RWPE2 (cell line): ENCODE measurements at regions not wholly inside any gene's neighbourhood (a gene's known extent, or its start where the extent isn't known, plus 50 kb on each side); places are given as distances from the start of the nearest gene placed in this dataset.

Experiments
- ATAC-seq: fragments of 200-7000 bp; cut with Tn5 transposase; 3 replicates; pipeline ENCODE4 v1.9.1; 2021; ENCODE audit warnings: low read depth
- DNase-seq: peaks from one replicate; pipeline ENCODE4 v3.0.0-alpha.2; 2020; ENCODE audit warnings: low spot score
- H3K27ac ChIP-seq: fragments of 450-650 bp; 2 replicates; pipeline ENCODE4 v1.5.1; 2017; ENCODE audit warnings: mild to moderate bottlenecking; ENCODE audit not compliant: poor library complexity, severe bottlenecking
- H3K27me3 ChIP-seq: fragments of 250-450 bp; sonication (Bioruptor Pico); 2 replicates; pipeline ENCODE4 v1.5.1; 2021; ENCODE audit warnings: mild to moderate bottlenecking, moderate library complexity; ENCODE audit not compliant: insufficient read depth, poor library complexity, severe bottlenecking
- H3K36me3 ChIP-seq: fragments of 250-450 bp; sonication (Bioruptor Pico); 2 replicates; pipeline ENCODE4 v1.5.1; 2020; ENCODE audit warnings: low read depth, mild to moderate bottlenecking, moderate library complexity
- H3K4me1 ChIP-seq: fragments of 250-450 bp; sonication (Bioruptor Pico); 2 replicates; pipeline ENCODE4 v1.5.1; 2021; ENCODE audit warnings: mild to moderate bottlenecking, moderate library complexity; ENCODE audit not compliant: insufficient read depth, poor library complexity, severe bottlenecking
- H3K4me3 ChIP-seq: fragments of 250-450 bp; sonication (Bioruptor Pico); 2 replicates; pipeline ENCODE4 v1.5.1; 2021; ENCODE audit warnings: mild to moderate bottlenecking, moderate library complexity; ENCODE audit not compliant: severe bottlenecking
- H3K9me3 ChIP-seq: fragments of 250-450 bp; sonication (Bioruptor Pico); 2 replicates; pipeline ENCODE4 v1.5.1; 2021; ENCODE audit warnings: mild to moderate bottlenecking, moderate library complexity; ENCODE audit not compliant: severe bottlenecking
- TF ChIP-seq, protein P1 (sequence below): fragments of 450-650 bp; IDR thresholded peaks from one replicate; pipeline ENCODE4 v1.5.1; 2017; ENCODE audit warnings: mild to moderate bottlenecking, moderate library complexity; ENCODE audit not compliant: poor library complexity, severe bottlenecking

DNA sequence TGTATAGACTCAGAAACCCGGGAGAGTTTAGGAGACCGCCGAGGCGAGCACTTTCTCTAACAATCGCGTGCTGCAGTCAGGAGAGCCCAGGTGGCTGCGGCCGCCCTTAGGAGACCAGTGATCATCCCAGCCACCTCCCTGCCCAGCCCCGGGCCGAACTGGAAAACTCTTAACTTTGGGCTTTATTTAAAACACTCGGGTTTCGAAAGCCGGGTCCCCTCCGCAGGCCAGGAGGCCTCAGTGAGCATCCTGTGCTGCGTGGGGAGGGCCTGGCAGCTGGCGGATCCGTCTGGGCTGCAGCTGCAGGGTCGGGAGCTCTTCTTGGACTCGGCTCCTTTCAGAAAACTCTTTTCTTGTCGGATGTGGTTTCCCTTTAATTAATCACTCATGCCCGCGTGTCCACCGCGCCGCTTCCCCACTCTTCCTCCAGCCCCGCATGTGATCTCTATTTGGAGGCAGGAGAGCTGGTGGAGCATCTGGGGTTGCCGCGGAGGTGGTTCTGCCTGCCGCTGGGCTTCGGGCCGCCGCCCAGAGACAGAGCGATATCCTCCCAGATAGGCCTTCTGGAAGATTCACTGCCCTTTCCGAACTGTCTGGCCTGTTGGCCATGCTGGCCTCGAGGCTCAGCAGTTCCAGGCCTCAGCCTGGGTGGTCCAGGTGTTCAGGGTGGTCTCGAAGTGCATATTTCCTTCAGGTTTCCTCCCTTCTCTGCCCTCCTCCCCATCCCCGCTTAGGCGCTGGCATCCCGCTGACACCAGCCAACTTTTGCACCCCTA, 59.5 kb downstream of the TMEM174 start:
- TF ChIP-seq, protein P1, sequence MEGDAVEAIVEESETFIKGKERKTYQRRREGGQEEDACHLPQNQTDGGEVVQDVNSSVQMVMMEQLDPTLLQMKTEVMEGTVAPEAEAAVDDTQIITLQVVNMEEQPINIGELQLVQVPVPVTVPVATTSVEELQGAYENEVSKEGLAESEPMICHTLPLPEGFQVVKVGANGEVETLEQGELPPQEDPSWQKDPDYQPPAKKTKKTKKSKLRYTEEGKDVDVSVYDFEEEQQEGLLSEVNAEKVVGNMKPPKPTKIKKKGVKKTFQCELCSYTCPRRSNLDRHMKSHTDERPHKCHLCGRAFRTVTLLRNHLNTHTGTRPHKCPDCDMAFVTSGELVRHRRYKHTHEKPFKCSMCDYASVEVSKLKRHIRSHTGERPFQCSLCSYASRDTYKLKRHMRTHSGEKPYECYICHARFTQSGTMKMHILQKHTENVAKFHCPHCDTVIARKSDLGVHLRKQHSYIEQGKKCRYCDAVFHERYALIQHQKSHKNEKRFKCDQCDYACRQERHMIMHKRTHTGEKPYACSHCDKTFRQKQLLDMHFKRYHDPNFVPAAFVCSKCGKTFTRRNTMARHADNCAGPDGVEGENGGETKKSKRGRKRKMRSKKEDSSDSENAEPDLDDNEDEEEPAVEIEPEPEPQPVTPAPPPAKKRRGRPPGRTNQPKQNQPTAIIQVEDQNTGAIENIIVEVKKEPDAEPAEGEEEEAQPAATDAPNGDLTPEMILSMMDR: no peak
- Histone ChIP-seq H3K27me3 (no peaks in the 10 kb centered on the region), H3K4me3 (no peak overlapping the region), H3K4me1 (peaks cover 24% of the 10 kb centered on the region), H3K36me3 (no peaks in the 10 kb centered on the region), H3K27ac (no peak overlapping the region), H3K9me3 (no peaks in the 10 kb centered on the region)
- DNase-seq (no peak), ATAC-seq (no peak)

DNA sequence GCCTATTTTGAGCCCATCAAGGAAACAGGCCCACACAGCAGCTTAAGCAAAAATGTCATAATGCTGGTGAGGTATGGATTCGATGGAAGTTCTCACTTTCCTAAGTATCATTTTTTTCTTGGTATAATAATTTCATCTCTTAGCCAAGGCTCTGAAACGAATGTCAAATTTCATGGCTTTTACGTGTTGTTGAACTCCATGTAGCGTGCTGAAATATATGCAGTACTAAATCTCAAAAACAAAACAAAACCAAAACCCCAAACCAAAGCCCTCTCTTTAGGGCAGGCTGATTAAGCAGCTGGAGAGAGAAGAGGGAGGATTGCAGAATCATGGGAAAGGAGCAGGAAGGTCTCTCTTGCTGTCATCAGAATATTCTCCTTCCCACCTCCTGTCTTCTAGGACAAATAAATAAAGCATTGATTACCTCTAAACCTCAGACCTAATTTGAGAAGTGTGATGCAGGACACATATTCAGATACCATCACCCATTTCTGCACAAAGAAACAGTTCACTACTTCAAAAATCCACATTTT, 58.3 kb downstream of the TMEM174 start:
- no peaks in the 10 kb centered on the region for H3K9me3 ChIP-seq
- H3K27ac ChIP-seq: no peak overlapping the region
- H3K27me3 ChIP-seq: no peaks in the 10 kb centered on the region
- H3K4me1 ChIP-seq: peaks cover 15% of the 10 kb centered on the region
- ATAC-seq (no peak), DNase-seq (no peak)
- no peak overlapping the region for H3K4me3 ChIP-seq
- TF ChIP-seq, protein P1: no peak
- H3K36me3 ChIP-seq: no peaks in the 10 kb centered on the region

DNA sequence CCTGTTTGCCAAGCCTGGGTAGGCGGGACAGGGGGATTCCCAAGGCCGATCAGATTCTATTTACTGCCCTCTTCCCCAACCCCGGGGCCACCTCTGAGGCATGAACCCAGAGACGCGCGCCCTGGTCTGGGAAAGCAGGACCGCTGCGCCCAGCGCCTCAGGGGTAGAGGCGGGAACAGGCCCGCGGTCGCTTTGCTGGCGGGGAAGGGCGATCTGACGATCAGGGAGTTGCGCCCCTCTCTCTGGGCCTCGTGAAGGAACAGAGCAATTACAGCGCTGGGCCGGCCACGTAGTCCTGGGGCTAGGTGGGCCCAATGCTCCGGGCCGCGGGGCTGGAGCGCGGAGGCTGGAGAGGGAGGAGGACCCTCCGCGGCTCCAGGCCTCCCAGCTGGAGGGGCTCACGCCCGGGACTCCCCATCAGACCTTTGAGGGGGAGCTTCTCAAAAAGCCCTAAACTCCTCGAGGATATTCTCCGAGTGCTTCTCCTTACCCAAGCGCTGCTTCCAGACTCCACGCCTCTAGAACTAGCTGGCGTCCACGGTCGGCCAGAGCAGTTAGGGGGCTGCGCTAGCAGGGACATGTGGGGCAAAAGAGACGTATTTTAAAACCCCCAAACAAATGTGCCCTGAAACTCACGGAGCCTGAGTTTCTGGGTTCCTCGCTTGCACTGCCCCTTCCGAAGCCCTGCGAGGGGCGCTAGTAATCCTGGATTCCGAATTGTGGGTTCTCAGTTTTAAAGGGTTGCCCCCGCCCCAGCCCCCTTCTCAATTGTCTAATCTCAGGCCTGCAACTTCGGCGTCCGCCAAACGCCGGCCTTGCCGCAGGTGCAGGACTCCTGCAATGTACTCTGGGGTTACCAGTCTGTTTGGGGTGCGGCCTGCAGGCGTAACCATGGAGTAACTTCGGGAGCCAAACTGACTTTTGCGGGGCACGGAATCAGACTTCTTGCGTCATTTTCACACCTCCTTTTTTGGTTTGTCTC, 57.6 kb downstream of the TMEM174 start:
- no peaks in the 10 kb centered on the region for H3K27me3 ChIP-seq
- peaks cover 11% of the 10 kb centered on the region for H3K4me1 ChIP-seq
- H3K9me3 ChIP-seq: no peaks in the 10 kb centered on the region
- TF ChIP-seq, protein P1: no peak
- H3K27ac ChIP-seq: no peak overlapping the region
- H3K36me3 ChIP-seq: no peaks in the 10 kb centered on the region
- H3K4me3 ChIP-seq: no peak overlapping the region
- DNase-seq (no peak), ATAC-seq (no peak)

DNA sequence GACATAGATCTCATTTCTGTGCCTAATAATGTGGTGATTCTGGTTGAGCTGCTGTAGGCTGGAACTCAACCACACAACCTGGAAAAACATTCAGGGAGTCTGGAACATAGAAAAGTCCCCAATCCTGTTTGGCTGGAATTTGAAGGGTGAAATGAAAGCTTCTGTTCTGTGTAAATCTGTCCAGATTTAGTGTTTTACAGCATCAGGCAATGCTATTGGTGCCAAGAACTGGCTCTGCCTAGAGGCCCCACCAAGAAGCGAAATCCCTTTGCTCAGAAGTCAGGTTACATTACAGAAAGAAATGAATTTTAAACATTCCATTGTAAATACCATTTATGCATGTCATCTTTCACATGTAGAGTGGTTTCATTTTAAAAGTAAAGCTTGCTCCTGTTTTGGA, 56.3 kb downstream of the TMEM174 start:
- ATAC-seq (peak; percentile 62), DNase-seq (no peak)
- TF ChIP-seq, protein P1: no peak
- no peaks in the 10 kb centered on the region for H3K36me3 ChIP-seq
- H3K4me1 ChIP-seq: peaks cover 11% of the 10 kb centered on the region
- no peaks in the 10 kb centered on the region for H3K9me3 ChIP-seq
- H3K27ac ChIP-seq: no peak overlapping the region
- no peaks in the 10 kb centered on the region for H3K27me3 ChIP-seq
- no peak overlapping the region for H3K4me3 ChIP-seq
